NCI-H526 treated with DMSO at 0.1 percent for 48 hours (cell line): ENCODE measurements at regions not wholly inside any gene's neighbourhood (a gene's known extent, or its start where the extent isn't known, plus 50 kb on each side); places are given as distances from the start of the nearest gene placed in this dataset.

Source experiments
- DNase-seq: peaks from one replicate; lab custom pipeline; 2025; lab: John Stamatoyannopoulos, UW

- no peak for DNase-seq
These were observed 52.5 kb upstream of the ARL8B start for GRCh38 chr3:5069627-5070026.

GRCh38 chr3:5071061-5071460 lies 51.0 kb upstream of the ARL8B start:
- no peak for DNase-seq

- DNase-seq = no peak
These were observed 49.8 kb upstream of the ARL8B start for GRCh38 chr3:5072100-5072816.
